NCI-H748 (cell line): ENCODE measurements at regions not wholly inside any gene's neighbourhood (a gene's known extent, or its start where the extent isn't known, plus 50 kb on each side); places are given as distances from the start of the nearest gene placed in this dataset.

Experiments used
- DNase-seq: peaks from one replicate; lab custom pipeline; 2025; ENCODE audit not compliant: unreplicated experiment; lab: John Stamatoyannopoulos, UW

DNA sequence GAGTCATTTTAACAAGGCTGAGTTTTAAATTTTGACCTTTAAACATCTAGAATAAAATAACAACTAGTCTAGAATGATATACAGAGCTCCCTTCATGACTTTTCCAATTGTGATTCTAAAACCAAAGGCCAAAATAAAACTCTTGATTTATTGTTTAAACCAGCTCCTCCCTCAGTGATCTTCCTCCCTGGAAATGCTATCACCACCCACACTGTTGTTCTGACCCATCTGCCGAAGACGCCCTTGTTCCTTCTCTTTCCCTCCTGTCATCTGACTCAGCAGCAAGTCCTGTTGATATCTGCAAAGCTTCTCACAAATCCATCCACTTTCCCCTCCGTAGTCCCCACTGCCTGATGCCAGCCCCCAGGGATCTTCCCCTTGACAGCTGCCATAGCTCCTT lies 231.6 kb upstream of the DYNLRB2 start:
- DNase-seq, result no peak

DNA sequence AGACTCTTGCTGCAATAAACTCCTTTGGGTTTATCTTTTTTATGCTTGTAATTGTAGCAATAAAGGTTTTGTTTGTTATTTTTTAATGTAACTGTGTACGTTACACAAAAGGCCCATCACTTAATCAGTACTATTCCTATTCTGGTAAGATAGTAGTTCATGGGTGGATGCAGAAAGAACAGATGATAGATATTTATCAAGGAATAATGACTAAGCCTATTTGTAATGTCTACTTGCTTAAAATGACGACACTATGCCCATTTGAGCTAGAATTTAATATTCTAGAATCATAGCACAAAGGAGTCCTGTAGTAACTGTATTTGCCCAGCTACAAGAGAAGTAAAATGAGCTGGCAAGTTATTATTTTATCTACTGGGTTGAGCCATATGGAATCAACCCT lies 235.4 kb upstream of the DYNLRB2 start:
- DNase-seq, result no peak

DNA sequence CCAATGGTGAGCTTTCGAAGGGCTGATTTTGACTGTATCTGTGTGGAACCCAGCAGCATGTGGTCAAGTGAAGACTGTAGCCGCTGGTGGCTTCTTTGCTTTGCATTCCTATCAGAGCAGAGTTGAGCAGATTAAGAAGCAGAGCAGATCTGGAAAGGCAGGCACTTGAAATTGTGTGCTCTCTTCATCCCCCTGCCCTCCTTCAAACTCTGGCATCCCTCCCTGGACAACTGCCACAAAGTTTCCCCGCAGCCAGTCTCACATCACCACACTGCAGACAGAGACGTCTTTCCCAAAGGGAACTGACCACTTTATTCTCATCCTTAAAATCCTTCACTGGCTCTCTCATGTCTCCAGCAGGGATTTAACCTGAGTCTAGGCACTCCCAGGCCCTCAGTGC lies 237.1 kb upstream of the DYNLRB2 start:
- DNase-seq, result no peak

DNA sequence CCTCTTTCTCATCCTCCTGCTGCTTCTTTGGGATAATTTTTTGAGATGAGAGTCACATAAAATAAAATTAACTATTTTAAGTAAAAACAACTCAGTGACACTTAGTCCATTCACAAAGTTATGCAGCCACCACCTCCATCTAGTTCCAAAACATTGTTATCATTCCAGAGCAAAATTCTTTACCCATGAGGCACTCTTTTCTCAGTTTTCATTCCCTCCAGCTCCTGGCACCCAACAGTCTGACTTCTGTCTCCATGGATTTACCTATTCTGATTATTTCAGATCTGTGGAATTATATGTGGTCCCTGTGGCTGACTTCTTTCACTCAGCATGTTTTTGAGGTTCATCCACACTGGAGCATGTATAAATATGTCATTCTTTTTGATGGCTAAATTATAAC lies 239.9 kb upstream of the DYNLRB2 start:
- no peak for DNase-seq

DNA sequence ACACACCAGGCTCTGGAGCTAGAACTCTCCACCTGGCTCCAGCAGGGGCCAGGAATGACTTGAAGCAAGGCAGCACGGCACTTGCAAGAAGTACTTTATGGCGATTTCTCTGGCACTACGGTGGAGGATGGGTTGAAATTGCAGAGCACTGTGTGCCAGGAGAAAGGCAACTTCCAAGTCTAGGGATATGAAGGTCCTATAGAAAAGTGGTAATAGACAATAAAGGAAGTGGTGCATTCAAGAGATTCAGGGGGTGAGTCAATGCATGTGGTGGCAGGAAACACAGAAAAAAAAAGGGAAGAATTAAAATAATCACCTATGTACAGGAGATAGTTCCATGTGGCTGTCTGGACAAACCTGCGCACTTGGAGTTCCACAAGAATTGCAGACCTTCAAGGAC lies 240.3 kb upstream of the DYNLRB2 start:
- no peak for DNase-seq

DNA sequence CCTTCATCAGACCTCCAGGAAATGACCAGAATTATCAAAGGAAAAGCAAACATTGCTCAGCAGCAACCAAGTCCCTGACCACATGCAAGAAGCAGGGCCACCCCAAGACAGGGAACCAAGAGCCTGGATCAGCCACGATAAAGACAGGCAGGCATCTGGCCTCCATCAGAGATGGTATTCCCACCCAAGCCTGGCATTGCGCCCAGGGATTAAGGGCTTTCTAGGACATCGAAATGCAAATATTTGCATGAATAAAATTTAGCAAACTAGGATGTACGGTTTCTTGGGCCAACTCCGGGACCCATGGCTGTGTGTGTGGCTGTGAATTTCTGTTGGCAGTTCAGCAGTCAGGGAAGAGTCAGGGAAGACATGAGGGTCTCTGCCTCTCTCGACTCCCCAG lies 241.4 kb upstream of the DYNLRB2 start:
- DNase-seq, result no peak

DNA sequence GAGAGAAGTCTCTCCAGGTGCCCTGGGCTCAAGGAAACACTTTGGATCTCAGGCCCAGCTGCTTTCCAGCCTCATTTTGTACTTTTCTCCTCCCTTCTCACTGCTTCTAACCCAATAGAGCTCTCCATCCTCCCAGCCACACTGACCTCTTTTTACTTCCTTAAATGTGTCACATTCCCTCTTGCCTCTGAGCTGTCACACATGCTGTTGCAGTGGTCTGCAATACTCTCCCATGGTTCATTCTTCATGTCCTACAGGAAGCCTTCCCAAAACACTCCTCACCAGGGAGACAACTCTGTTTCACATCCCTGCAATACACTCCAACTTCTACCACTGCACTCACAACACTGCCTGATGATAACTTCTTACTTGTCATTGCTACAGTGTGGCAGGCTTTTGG lies 242.1 kb upstream of the DYNLRB2 start:
- no peak for DNase-seq

DNA sequence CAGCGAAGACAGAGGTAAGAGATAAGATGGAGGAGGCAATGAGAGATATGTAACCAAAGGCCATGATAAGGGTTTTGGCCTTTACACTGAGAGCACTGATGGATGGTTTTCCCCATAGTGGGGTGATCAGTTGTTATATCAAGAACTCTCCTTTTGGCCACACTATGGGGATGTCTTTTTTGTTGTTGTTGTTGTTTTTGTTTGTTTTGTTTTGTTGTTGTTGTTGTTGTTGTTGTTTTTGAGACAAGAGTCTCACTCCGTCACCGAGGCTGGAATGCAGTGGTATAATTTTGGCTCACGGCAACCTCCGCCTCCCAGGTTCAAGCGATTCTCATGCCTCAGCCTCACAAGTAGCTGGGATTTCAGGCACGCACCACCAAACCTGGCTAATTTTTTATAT lies 244.8 kb upstream of the DYNLRB2 start:
- no peak for DNase-seq

DNA sequence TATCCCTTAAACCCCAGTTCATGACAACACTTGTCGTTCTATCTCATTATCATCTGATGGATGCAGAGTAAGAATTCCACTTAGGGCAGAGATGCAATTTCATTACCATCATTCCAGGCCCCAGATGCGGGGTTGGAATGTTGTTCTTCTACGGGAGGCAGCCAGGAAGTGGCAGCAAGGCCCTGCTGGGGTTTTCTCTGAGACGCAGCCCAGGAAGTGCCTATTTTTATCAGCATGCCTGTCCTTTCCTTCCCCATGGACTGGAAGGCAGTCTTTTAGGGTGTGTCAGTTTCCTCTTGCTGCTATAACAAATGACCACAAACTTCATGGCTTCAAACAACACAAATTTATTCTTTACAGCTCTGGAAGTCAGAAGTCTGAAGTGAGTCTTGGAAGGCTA lies 246.6 kb upstream of the DYNLRB2 start:
- DNase-seq, result no peak

DNA sequence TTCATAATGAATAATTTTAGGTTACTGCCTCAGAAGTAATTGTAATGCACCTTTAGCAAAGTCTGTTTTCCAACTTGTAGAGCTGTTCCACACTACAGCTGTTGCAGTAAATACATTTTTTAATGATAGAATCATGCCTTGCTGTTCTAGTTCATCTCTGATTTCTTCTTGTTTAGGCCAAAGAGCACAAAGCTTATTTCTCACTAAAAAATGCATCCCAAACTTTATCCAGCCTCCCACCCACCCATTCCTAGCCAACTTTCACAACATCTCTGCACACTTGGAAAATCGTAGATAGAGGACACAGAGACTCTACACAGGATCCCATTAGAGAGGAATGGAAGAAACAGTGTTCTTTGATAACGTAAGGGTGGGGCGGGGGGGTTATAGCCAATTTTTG lies 252.2 kb upstream of the DYNLRB2 start:
- DNase-seq, result no peak

DNA sequence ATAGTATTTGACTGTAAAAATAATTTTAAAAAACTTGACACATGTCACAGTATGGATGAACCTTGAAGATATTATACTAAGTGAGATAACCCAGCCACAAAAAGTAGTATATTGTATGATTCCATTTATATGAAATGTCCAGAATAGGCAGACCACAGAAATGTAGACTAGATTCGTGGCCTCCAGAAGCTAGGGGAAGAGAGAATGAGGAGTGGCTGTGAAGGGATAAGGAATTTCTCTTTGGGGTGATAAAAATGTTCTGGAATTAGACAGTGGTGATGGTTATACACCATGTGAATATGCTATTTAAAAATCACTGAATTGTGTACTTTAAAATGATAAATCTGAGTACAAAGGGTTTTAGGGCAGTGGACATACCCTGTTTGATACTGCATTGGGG lies 253.1 kb upstream of the DYNLRB2 start:
- no peak for DNase-seq

DNA sequence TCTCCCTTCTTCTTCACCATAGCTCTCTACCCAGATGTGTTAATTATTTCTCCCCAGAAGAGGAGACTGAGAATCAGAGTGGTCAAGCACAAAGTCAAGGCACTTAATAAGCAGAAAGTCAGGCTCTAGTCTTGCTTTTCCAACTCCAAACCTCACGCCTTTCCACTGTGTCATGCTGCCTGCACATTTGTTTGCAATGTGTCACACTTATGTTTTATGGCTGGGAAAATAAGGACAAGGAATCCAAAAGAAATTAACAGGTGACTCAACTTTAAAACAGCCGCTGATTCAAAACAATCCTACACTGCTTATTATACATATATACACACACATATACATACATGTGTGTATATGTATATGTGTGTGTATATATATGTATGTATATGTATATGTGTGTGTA lies 255.7 kb upstream of the DYNLRB2 start:
- DNase-seq, result no peak

DNA sequence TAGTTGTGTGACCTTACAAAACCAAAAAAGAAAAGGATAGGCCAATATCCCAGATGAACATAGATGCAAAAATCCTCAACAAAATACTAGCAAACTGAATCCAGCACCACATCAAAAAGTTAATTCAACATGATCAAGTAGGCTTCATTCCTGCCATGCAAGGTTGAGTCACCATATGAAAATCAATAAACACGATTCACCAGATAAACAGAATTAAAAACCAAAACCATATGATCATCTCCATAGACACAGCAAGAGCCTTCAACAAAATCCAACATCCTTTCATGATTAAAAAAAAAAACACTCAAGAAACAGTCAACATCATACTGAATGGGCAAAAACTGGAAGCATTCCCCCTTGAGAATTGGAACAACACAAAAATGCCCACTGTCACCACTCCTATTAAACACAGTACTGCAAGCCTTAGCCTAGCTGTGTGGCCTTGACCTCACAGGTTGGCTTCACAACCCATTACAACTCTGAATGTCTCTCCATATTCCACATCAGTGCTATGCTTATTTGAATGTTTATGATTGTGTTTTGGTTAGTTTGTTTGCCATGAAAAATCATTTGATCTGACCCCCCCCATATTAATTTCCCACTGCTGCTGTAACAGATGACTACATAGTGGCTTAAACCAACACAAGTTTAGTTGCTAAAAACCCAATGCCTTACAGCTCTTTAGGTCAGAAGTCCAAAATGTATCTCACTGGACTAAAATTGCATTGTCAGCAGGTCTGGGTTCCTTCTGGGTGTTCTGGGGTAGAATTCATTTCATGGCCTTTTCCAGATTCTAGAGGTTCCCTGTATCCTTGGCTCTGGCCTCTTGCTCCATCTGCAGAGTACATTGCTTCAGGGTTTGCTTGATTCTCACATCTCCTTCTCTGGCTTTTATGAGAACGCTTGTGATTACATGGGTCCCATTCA lies 257.1 kb upstream of the DYNLRB2 start:
- no peak for DNase-seq

DNA sequence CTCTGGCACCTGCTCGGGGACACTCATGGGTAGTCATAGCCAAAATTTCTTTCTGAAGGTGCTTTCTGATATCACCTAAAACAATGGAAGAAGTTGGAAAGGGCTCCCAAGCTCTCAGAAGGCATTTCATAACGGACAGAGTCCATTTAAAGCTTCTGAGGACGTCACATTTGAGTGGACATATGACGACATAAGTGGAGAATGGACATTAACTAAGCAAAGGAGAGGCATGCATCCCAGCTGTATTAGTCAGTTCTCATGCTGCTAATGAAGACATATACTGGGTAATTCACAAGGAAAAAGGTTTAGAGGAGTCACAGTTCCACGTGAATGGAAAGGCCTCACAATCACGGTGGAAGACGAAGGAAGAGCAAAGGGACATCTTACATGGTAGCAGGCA lies 260.2 kb upstream of the DYNLRB2 start:
- no peak for DNase-seq

DNA sequence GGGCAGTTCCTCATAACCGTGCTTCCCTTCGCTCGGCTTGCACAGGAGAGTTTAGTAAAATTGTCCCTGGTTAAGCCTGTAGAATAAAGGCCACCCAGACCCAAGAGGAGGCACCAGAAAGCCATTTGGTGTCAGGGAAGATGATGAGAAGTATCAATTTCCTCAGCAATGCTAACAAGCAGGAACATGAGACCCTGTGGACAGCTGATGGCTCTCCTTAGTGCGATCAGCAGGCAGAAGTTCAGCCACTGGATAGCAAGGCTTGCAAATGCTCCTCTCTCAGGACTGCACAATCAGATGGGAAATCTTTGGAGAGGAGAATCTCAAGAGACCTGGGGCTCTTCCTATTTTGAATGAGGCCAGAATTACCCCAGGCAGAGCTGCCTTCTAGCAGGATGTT lies 261.1 kb upstream of the DYNLRB2 start:
- no peak for DNase-seq

DNA sequence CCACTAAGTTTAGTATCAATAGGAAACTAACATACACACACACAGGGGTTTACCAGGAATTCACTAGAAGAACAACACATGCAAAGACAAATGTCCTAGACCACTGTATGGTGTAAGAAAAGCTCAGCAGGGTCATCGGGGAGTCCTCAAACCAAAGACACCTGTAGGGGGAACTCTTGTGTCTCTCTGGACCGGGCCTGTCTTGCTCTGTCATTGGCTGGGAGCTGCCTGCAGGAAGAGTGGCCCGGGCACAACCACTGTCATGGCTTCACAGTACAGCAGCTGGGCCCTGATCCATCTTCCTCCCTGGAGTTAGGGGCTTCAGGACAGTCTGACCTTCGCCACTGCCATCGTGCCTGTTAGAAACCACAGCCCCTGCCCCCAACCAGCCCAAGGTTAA lies 263.6 kb upstream of the DYNLRB2 start:
- no peak for DNase-seq

DNA sequence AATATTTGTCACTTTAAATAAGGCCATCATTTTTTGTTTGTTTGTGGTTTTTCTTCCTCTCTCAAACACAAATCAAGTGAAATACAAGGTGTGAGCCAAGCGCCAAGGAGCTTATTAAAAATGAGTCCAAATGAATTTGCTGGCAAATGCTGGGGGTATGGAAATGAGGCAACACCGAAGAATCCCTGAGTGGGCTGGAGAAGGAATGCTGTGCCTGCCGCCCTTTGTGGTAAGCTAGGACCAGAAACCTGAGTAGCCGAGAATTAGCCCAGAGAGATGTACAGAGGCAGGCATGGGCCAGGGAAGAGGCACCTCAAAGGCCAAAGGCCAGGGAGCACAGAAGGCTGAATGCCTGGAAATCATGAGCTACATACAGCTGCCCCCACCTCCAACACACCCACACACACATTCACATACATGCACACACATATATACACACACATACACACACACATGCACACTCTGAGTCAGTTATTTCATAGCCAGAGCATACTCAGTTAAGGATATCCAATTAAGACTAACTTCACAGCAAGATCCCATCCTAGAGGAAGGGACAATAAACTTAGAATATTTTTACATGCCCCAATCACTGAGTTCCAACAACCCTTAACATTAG lies 266.1 kb upstream of the DYNLRB2 start:
- no peak for DNase-seq

DNA sequence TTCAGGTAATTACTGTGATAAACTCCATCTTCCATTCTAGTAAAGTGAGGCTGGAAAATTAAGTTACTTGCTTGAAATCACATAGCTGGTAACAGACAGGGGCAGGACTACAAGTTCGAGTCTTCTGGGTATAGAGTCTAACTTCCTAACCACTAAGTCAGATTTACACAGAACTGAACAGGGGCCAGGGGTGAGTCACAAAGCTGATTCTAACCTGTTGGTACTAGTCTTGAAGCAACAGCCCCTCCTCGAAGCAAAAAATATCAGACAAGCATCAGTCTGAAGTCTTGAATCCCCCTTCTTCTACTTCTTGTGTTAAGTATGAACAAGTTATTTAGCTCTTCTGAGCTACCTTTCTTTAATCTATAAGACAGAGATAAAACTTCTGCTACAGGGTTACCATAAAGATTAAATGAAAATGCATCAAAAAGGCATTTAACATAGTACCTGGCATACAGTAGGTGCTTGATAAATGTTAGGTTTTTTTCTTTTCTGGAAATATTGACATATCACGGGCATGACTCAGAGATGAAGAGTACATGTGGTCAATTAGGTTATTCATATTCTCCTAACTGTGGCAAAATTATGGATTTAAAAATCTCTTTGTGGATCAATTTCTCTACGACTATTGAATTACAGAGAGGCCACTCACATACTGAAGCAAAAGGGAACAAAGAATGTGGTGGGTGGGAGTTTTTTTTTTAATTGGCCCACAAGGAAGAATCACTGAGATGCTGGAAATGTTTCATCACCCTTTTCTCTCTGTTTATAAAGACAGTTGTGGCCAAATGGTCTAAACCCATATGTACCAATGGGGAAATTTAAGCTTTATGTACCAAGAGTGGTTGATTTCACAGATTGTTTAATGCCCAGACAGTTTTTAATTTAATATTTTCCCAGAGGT lies 266.9 kb upstream of the DYNLRB2 start:
- no peak for DNase-seq

DNA sequence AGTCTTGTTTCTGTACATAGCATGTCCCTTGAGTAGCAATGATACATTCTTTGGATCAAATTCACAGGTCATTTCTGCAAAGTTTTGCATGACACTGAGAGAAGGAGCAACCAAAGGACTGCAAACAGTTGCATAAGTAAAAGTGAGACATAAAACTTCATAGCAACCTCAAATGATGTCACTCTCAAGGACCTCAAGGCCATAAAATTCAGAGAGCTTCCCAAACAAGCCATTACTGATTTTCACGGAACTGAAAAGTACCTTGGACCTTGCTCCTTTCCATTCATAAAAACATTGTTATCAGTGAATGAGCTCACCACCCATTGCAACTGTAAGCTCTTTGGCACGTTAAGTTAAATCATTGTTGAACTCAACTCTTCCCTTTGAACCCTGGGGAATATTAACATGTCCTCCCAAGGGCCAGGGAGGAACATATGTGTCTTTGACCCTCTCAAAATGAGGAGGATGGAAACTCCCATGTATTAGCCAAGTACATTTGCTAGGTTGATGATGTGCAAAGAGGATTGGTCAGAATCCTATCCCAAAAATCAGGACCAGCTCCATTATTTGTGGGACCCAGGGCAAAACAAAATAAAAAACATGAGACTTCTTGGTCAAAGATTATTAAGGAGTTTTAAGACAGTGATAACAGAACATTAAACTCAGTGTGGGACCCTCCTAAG lies 275.0 kb upstream of the DYNLRB2 start:
- no peak for DNase-seq

DNA sequence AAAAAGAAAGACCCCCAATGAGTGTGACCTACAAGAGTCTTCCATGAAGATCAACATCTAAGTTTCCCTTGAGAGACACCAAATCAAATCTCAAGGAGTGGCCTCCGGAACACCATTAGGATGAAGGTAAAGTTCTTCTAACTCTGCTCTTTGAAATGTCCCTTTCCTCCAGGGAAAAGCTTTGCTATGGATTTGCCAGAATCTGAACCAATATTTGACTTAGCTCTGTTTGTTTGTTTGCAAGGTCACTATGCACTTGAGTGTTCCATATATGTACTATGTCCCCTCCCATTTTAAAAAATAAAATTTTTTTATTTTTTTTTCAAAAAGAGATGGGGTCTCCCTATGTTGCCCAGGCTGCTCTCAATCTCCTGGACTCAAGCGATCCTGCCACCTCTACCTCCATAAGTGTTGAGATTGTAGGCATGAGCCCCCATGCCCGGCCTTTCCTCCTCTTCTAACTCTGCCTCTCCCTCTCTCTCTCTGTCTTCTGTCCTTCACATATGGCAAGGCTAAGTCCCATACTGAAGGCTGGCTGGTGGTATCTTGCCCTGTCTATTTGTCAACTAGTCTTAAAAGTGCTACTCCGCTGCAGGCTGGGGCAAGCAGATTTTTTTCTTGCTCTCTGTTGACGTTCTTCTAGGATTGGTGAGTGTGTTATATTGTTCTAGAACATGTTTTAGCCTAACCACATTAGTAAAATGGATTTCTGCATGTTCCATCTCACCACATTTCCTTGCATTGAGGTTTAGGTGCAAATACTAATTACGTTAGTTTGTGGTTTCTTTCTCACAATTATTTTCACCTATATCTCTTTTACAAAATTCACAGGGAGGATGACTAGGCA lies 276.7 kb upstream of the DYNLRB2 start:
- DNase-seq, result no peak
